Activated CD4-positive, alpha-beta T cell treated with anti-CD3 and anti-CD28 coated beads, Interleukin-2, amount 10 ng/mL, durations not matched to agents 24 days and 14 days (primary cell): ENCODE measurements at regions not wholly inside any gene's neighbourhood (a gene's known extent, or its start where the extent isn't known, plus 50 kb on each side); places are given as distances from the start of the nearest gene placed in this dataset.

Source experiments
- DNase-seq: peaks from one replicate; pipeline ENCODE4 v3.0.0; 2022
- H3K27ac Mint-ChIP-seq: one replicate; pipeline ENCODE4 v1.8.0; 2022; ENCODE audit warnings: mild to moderate bottlenecking, mixed read lengths
- H3K27me3 Mint-ChIP-seq: one replicate; pipeline ENCODE4 v1.8.0; 2022; ENCODE audit warnings: mixed read lengths
- H3K36me3 Mint-ChIP-seq: one replicate; pipeline ENCODE4 v1.8.0; 2022; ENCODE audit warnings: low read depth, mild to moderate bottlenecking, mixed read lengths
- H3K4me1 Mint-ChIP-seq: one replicate; pipeline ENCODE4 v1.8.0; 2021; ENCODE audit warnings: mixed read lengths
- H3K4me3 Mint-ChIP-seq: one replicate; pipeline ENCODE4 v1.8.0; 2022; ENCODE audit warnings: mild to moderate bottlenecking, moderate library complexity, mixed read lengths
- H3K9me3 Mint-ChIP-seq: one replicate; pipeline ENCODE4 v1.8.0; 2021; ENCODE audit warnings: mixed read lengths
- intact Hi-C: fragments of 100-400 bp; cut with micrococcal nuclease; formaldehyde crosslinking; loops from one replicate; pipeline ENCODE4 v1.15.1; 2023

DNA sequence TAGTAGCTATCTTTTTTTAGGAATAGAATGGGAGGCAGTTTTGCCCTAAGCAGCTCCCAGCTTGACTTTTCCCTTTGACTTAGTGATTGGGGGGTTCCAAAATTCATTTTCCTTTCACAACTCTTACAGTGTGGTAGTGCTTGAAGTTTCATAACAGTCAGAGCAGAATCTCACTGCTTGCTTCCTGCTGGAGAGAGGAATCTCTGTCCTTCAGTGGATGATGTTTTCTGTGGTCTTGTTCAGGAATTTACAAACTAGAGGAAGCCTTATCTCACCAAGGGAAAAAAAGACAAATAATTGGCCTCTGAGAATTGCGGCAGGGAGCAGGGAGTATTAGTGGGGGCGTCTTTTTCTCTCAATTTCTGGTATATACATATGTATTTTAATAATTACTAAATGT, 326.6 kb upstream of the C2CD4B start:
- Mint-ChIP-seq H3K4me3 (no peak overlapping the region), H3K36me3 (no peaks in the 10 kb centered on the region), H3K4me1 (no peaks in the 10 kb centered on the region), H3K27ac (no peak overlapping the region), H3K9me3 (no peaks in the 10 kb centered on the region), H3K27me3 (no peaks in the 10 kb centered on the region)
- intact Hi-C loops: no loop called here
- DNase-seq: no peak

DNA sequence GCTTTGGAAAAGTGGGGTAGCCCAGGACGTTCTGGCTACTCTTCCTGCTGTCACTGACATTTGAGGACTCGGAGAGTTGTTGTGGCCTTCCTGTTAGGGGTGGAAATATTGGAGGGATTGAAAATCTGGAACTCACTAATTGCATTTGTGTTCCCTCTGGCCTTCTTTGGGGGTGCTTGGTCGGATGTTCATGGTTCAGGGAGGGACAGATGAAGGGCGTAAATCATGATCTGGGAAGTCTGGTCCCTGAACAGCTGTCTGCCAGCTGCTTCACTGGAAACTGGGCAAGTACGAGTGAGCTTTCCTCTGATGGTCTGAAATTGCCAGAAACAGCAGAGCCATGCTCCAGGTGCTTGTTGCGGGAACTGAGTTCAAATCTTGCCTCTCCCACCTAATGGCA, 327.8 kb upstream of the C2CD4B start:
- no peaks in the 10 kb centered on the region for H3K4me1 Mint-ChIP-seq
- H3K36me3 Mint-ChIP-seq: no peaks in the 10 kb centered on the region
- H3K27ac Mint-ChIP-seq: no peak overlapping the region
- H3K27me3 Mint-ChIP-seq: no peaks in the 10 kb centered on the region
- no peaks in the 10 kb centered on the region for H3K9me3 Mint-ChIP-seq
- no peak for DNase-seq
- no peak overlapping the region for H3K4me3 Mint-ChIP-seq
- intact Hi-C loops: no loop called here

DNA sequence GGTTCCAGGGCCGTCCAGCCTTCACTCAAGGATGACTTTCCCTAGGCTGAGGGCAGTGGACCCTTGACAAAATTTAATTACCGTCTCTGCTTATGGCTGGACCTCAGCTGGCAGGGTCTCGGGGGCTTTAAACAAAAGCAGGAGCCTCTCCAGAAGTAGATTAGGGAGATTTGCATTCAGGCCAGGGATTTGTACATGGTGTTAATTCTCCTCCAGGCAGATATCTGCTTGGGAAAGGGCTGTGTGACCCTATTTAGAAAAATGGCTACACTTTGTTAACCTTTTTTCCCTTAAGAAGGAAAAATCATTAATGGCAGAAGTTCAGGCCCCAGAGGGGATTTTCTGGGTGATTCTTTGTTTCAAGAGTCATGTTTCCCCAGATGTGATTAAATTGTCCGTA, 329.1 kb upstream of the C2CD4B start:
- H3K9me3 Mint-ChIP-seq: no peaks in the 10 kb centered on the region
- H3K27me3 Mint-ChIP-seq: no peaks in the 10 kb centered on the region
- H3K27ac Mint-ChIP-seq: no peak overlapping the region
- no peak for DNase-seq
- H3K36me3 Mint-ChIP-seq: no peaks in the 10 kb centered on the region
- no peaks in the 10 kb centered on the region for H3K4me1 Mint-ChIP-seq
- H3K4me3 Mint-ChIP-seq: no peak overlapping the region
- intact Hi-C loops: no loop called here

DNA sequence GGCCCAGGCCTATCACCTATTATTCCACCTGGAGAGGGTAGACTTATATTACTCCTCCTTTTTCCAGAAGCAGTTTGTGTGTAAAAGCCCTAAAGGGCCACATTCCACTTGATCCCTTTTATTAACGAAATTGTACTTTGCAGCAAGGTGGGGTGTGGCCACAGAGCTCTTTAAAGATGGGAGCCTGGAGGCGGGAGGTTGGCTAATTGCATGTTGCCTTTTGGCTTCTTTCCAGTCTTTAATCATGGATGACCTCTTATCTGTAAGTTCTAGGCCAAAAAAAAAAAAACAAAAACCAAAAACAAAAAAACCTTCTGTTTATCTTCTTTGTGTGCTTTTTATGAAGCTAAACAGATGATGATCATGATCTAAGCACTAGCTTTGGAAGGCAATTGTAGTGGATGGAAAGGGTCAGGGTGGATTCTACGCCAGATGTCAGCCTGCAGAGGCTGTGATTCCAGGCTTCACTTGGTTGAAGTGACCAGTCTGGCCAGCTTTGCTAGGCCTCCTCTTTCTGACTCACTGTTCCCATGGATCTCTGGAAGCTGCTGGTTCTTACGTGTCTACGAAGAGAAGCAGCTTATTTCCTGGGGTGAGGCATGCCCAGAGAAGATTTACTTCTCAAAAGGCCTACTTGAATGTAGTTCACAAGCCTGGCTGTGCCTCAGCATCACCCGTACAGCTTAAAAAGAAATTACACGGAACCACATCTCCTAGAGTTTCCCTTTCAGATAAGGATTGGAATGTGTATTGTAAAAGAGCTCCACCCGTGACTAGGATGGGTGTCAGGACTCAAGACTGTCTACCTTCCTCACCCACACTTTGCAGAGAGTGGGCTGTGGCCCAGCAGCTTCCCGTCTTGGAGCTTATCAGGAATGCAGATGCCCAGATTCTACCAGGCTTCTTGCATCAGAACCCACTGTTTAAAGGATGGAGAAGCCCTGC, 330.9 kb upstream of the C2CD4B start:
- no peaks in the 10 kb centered on the region for H3K27me3 Mint-ChIP-seq
- H3K9me3 Mint-ChIP-seq: no peaks in the 10 kb centered on the region
- H3K4me3 Mint-ChIP-seq: no peak overlapping the region
- H3K4me1 Mint-ChIP-seq: no peaks in the 10 kb centered on the region
- intact Hi-C loops: no loop called here
- H3K36me3 Mint-ChIP-seq: no peaks in the 10 kb centered on the region
- no peak overlapping the region for H3K27ac Mint-ChIP-seq
- DNase-seq: no peak

DNA sequence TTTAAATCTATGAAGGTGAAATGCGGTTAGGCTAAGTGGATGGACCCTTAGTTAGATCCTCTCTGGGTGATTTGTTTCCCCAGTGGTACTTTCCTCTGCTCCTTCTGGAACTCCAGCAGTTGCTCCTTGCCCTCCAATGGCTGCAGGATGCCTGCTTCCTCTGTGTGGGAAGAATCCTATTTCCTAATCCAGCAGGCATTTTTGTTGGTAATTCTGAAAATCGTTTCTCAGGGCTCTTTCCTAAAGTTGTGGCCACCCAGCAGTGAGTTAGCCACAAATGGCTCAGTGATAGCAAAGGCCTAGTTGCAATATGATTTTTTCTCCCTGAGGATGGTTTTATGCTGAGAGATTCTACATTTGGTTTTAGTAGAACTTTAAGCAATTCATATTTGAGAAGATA, 332.3 kb upstream of the C2CD4B start:
- intact Hi-C loops: no loop called here
- DNase-seq: no peak
- no peaks in the 10 kb centered on the region for H3K27me3 Mint-ChIP-seq
- H3K36me3 Mint-ChIP-seq: no peaks in the 10 kb centered on the region
- H3K4me1 Mint-ChIP-seq: no peaks in the 10 kb centered on the region
- H3K4me3 Mint-ChIP-seq: no peak overlapping the region
- no peak overlapping the region for H3K27ac Mint-ChIP-seq
- no peaks in the 10 kb centered on the region for H3K9me3 Mint-ChIP-seq

DNA sequence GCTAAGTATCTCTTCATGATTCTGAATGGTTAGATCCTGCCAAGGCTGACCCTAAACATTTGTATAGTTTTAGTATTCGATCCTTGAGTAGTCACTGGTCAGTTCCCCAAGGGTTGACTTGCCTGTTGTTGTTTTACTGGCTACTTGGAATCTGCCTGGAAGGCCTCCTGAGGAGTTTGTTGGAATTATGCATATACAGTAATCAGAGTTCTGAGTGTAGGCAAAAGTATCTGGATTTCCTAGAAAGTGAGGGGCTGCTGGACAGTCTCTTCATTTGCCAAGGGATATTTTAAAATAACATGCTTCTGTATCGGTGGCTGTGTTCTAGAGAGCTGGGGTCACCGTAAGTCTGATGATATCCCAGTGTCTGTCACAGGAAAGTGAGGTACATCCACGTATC, 333.2 kb upstream of the C2CD4B start:
- Mint-ChIP-seq H3K36me3 (no peaks in the 10 kb centered on the region), H3K27me3 (no peaks in the 10 kb centered on the region), H3K4me1 (no peaks in the 10 kb centered on the region), H3K4me3 (no peak overlapping the region), H3K27ac (no peak overlapping the region), H3K9me3 (no peaks in the 10 kb centered on the region)
- DNase-seq: no peak
- intact Hi-C loops: no loop called here

DNA sequence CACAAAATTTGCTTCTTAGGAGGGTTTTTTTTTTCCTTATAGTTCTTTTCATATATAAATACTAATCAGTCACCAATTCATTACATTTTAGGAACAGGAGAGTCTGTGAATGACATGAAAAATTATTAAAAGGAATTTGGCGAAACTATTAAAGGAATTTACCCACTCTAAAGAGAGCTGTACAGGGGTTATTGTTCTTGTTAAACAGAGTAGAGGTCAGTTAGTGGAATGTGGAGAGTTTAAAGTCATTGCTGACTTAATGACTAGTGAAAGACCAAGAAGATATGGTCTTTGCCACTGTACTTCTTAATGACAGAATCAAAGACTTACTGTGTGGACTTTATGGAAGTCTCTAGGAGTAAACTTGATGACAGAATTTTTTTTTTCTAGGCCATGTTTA, 333.6 kb upstream of the C2CD4B start:
- Mint-ChIP-seq H3K27me3 (no peaks in the 10 kb centered on the region), H3K36me3 (no peaks in the 10 kb centered on the region), H3K4me3 (no peak overlapping the region), H3K4me1 (no peaks in the 10 kb centered on the region), H3K9me3 (no peaks in the 10 kb centered on the region), H3K27ac (no peak overlapping the region)
- no peak for DNase-seq
- intact Hi-C loops: no loop called here

DNA sequence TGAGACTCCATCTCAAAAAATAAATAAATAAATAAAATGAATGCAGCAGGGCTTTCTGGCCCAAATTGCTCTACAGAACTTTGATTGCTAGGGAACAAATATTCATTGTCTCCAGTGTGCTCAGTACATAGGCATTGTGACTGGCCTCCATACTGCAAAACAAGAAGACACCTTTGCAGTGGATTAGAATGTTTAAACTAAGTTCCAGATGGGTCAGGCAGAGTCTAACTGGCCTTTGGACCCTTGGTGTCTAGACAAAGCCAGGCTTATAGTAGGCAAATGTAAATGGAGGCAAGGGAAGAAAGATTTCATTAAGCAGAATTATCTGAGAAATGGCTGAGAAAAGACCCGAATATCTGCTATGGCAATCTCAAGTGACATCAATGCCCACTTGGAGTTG, 335.2 kb upstream of the C2CD4B start:
- DNase-seq: no peak
- Mint-ChIP-seq H3K4me3 (no peak overlapping the region), H3K27me3 (peaks cover 2% of the 10 kb centered on the region), H3K36me3 (no peaks in the 10 kb centered on the region), H3K4me1 (no peaks in the 10 kb centered on the region), H3K9me3 (no peaks in the 10 kb centered on the region), H3K27ac (no peak overlapping the region)
- intact Hi-C loops: no loop called here

DNA sequence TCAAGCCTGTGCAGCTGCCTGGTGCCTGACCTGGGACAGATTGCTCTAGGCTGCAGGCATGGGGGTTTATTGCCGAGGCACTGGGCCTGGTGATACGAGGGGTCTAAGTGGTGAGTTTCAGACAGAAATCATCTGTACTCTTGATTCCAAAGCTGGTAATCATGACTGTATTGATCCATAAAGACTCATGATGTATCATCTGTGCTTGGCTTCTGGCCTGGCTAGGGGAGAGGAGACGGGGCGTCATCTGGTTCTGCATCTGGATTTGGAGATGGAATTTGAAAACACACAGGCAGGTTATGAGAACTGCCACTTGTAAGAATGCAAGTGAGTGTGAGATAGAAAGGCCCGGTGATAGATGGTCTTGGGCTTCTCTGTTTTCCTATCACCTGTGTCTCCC, 337.4 kb upstream of the C2CD4B start:
- Mint-ChIP-seq H3K4me1 (no peaks in the 10 kb centered on the region), H3K9me3 (no peaks in the 10 kb centered on the region), H3K4me3 (no peak overlapping the region), H3K36me3 (no peaks in the 10 kb centered on the region), H3K27ac (no peak overlapping the region), H3K27me3 (peaks cover 4% of the 10 kb centered on the region)
- intact Hi-C loops: no loop called here
- no peak for DNase-seq

DNA sequence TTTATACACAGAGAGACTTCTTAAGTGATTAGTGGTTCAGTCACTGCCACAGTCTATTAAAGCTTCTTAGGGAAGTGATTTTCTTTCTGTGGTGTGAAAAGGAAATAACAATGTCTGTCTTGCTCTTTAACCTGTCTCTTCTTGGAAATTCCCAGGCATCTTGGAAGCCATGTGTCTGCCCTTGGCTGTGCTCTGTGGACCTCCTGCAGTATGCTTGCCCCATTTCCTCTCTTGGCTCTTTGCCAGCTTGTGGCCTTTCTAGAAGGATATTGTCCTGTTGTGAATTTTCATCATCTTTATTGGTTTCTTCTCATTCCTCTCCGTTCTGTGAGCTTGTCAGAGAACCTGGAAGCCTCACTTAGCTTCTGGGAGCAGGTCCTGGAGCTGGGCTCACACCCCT, 338.4 kb upstream of the C2CD4B start:
- no peaks in the 10 kb centered on the region for H3K9me3 Mint-ChIP-seq
- intact Hi-C loops: no loop called here
- H3K27ac Mint-ChIP-seq: no peak overlapping the region
- DNase-seq: no peak
- H3K4me1 Mint-ChIP-seq: no peaks in the 10 kb centered on the region
- H3K4me3 Mint-ChIP-seq: no peak overlapping the region
- no peaks in the 10 kb centered on the region for H3K36me3 Mint-ChIP-seq
- peaks cover 4% of the 10 kb centered on the region for H3K27me3 Mint-ChIP-seq

DNA sequence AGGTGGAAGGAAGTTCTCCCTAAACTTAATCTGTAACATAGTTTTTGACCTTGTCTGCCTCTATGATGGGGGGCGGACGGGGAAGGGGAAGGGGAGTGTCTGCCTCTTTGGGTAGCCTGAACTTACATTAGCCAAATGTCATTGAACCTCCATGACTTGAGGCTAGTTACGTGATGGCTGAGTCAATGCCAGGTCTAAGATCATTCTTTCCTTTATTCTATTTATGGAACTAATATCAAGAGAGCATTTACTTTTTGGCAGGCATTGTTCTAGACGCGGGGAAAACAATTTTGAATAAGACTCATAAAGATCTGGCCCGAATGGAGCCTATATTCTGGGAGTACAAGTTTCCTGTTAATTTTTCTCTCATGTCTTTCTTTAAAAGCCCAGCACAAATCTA, 340.7 kb upstream of the C2CD4B start:
- H3K4me3 Mint-ChIP-seq: no peak overlapping the region
- H3K27me3 Mint-ChIP-seq: peaks cover 4% of the 10 kb centered on the region
- no peak overlapping the region for H3K27ac Mint-ChIP-seq
- no peaks in the 10 kb centered on the region for H3K36me3 Mint-ChIP-seq
- DNase-seq: no peak
- no peaks in the 10 kb centered on the region for H3K4me1 Mint-ChIP-seq
- H3K9me3 Mint-ChIP-seq: no peaks in the 10 kb centered on the region
- intact Hi-C loops: no loop called here

DNA sequence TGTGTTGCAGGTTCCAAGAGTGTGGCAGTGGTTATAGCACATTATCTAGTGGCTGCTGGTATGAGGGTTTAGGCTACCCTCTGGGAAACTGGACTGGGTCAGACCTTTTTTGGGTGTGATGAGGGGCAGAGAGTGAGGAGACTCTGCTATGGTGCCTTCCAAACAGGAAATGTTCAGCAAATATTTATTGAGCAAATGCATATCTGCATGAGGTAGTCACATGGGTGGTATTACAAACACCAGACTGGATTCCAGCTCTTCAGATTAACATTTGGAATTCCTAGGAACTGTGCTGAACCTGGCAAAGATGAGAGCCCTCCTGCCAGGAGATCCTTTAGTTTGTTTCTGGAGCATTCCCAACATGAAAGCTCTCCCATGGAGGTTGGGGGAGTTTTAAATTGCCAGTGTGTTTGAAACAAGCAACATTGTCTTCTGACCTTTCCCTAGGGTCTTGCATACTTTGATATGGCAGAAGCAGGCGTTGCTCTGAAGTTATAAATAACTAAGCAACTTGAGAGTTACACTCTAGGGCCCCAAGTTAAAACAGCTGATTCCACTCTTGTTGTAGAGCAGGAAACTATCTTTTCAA, 341.2 kb upstream of the C2CD4B start:
- intact Hi-C loops: no loop called here
- DNase-seq: no peak
- Mint-ChIP-seq H3K27ac (no peak overlapping the region), H3K4me3 (no peak overlapping the region), H3K36me3 (no peaks in the 10 kb centered on the region), H3K27me3 (peaks cover 4% of the 10 kb centered on the region), H3K4me1 (no peaks in the 10 kb centered on the region), H3K9me3 (no peaks in the 10 kb centered on the region)

DNA sequence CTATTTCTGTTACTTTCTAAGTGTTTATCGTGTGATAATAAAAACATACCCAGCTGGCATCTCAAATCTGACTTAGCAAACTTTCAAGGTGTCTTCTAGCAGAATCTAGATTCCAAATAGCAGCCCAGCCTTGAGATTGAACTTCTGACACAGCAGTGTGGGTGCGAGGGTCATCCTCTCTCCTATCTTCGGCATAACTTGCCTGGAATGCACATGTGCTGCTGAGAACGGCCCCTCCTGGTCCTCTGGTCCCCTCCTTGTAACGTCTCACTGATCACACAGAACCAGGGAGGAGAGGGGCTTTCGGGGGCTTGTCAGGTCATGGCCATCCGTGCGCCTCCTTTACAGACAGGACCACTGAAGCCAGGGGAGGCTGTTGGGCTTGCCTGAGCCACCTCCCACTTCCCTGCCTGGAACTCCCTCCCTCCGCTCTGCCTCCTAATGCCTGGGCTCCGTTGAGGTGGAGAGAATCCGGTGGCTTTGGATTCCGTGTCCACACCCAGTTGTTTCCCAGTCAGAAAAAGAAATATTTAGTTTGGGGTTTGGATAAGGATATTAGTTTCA, 344.4 kb upstream of the C2CD4B start:
- DNase-seq: no peak
- Mint-ChIP-seq H3K36me3 (no peaks in the 10 kb centered on the region), H3K4me1 (no peaks in the 10 kb centered on the region), H3K27ac (no peak overlapping the region), H3K9me3 (no peaks in the 10 kb centered on the region), H3K27me3 (peaks cover 16% of the 10 kb centered on the region), H3K4me3 (no peak overlapping the region)
- intact Hi-C loops: no loop called here

DNA sequence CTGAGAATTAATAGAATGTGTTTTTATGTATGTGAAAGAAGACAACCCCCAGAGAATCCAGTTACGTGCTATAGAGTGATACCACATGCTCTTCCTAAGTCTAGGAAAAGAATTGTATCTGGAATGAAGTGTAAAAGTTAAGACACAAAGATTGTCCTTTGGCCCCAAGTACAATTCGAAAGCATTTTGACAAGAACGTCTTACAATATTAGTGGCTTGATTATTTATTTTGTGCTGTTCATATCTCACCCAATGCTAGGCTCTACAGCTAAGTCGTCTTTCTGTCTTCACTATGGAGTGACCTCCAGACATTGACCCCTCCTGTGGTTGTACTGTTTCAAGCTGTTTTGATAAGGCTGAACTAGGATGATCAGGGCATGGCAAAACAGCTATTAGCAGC, 345.7 kb upstream of the C2CD4B start:
- no peak overlapping the region for H3K27ac Mint-ChIP-seq
- no peak overlapping the region for H3K4me3 Mint-ChIP-seq

More for the DNA sequence above, 345.7 kb upstream of the C2CD4B start:
- peaks cover 16% of the 10 kb centered on the region for H3K27me3 Mint-ChIP-seq
- no peaks in the 10 kb centered on the region for H3K4me1 Mint-ChIP-seq
- intact Hi-C loops: no loop called here
- no peaks in the 10 kb centered on the region for H3K9me3 Mint-ChIP-seq
- H3K36me3 Mint-ChIP-seq: no peaks in the 10 kb centered on the region
- DNase-seq: no peak
